NCI-H774 (cell line): ENCODE measurements at regions not wholly inside any gene's neighbourhood (a gene's known extent, or its start where the extent isn't known, plus 50 kb on each side); places are given as distances from the start of the nearest gene placed in this dataset.
"Not testable (repeated sequence)": the region's sequence is repeated elsewhere in the genome, so short reads cannot be mapped to it uniquely, and the experiment has no call there.

Experiments used
- DNase-seq: peaks from one replicate; lab custom pipeline; 2025; lab: John Stamatoyannopoulos, UW

- no peak for DNase-seq
Measured at GRCh38 chr1:78715181-78715661, 65.6 kb downstream of the IFI44 start.

DNA sequence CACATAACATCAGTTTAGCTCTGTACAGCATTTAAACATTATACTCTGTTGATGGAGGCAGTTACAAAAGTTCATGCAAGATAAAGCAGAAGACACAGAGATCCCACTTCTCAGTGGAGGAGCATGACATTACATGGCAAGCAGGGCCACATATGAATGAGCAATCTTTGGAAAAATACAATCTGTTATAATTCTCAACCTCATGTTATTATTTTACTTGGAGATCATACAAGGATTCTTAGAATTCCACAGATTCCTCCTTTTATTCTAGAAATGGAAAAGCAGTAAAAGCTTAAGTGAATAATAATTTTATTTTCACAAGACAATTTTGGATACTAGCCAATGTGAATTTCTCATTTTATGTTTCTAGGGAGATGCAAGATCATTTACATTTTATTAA, 66.6 kb downstream of the IFI44 start:
- DNase-seq, result no peak

DNA sequence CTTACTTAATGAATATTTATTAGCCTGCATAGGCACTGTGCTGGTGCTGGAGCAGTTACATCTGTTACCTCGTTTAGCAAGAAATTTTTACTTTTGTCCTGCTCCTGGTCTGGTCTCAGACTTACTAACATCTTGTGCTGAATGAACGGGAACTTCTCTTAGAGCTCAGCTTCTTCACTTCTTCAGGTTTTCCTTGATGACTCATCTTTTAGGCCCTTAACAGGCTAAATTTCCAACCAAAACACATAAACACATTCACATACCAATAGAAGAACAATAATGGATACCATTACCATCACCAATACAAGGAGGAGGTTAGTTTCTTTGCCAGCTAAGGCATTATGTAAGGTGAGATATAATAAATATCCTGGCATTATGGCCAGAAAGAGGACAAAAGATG, 68.9 kb downstream of the IFI44 start:
- no peak for DNase-seq

DNA sequence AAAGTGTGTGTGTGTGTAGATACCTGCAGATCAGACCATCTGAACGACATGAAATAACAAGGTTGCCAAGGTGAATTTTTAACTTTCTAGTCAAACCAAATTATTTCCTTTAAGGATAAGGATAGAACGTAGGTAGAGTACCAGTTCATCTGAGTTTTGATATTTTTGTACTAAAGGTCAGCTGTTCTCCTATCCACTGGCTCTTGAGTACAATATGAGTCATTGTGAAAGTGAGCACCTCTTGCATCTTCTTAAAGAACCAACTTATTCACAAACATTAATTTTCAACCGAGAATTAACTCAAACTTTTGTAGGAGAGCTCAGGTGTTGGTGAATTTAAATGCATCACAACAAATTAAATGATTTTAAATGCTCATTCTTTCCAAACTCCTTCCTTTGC, 71.5 kb downstream of the IFI44 start:
- DNase-seq, result no peak

DNA sequence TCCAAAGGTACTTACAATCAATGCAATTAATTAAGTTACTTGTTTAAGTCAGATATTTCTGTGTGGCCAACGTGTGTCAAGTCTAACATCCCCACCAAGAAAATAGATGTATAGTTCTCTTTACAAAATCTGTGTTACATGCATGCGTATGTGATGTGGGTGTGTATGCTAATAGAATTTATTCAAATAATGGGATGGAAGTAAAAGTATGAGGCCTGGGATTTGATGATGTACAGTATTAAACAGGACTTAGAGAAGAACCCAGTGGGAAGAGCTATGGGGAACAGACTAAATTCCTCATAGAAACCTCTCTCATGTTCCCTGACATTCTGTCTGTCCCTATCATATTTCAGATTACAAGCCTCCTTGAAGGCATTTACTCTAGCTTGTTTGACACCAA, 72.5 kb downstream of the IFI44 start:
- DNase-seq, result no peak

DNA sequence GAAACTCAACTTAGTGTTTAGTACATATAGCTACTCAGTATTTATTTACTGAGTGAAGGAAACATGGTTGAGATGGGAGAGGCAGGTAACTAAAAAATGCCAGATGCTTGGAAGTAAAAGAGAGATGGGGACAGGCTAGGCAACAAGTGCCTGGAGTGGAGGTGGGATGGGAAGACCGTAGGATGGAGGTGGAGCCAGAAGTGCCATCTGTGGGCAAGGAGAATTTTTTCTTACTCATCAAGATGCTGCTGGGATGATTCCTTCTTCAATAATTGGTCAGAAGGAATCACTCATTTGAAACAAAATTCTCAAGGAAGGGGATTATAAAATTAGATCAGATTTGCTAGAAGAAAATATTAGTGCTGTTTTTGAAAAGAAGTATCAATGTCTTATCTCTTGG, 72.9 kb downstream of the IFI44 start:
- DNase-seq, result no peak

GRCh38 chr1:78722947-78723346, 73.3 kb downstream of the IFI44 start:
- DNase-seq, result no peak

DNA sequence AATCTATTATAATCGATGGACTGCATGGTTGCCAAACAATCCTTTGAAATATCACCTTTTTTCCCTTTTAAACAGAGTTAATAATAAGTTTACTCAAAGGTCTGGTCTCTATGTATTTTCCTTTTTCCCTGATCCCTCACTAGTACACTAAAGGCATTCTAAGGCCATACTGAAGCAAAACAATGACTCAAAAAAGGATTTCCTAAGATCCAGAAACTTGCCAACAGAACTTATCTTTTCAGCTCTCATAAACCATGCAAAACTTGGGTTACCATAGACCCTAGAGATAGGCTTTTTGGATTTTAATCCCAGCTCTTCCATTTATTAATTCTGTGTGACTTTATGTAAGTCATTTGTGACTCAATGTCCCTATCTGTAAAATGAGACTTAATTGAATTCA, 77.1 kb downstream of the IFI44 start:
- DNase-seq, result no peak

DNA sequence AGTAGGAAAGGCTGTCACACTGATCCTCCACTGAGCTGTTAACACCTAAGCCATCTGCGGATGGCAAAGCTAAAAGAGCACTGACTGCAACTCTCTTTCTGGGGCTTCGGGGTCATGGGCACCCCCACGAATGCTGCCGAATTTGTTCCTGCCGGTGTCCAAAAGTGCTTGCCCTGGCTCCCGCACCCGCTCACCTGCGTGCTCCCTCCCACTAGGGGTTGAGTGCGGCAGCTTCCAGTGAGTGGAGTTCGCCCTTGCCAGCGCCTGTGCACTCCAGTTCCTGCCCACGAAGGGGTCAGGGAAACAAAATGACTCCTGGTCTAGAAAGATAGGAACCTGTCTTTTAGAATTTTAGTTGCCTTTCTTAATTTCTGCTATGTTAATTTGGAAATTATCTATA, 78.7 kb downstream of the IFI44 start:
- no peak for DNase-seq

DNA sequence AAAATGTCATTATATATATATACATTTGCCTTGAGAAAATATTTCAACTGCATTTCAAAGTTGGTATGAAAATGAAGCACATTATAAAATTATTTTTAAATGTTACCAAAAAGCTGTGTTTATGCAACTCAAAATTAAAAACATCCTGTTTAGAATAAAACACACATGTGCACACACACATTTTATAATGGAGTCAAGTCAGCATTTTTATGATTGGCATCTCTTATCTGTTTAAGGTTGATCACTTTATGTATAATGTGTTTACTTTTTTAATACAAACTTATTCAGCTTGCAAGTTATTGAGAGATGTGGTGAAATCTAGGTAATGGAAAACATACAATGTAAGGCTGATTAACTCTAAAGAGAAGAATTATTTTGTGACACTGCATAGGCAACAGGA, 80.4 kb downstream of the IFI44 start:
- no peak for DNase-seq

DNA sequence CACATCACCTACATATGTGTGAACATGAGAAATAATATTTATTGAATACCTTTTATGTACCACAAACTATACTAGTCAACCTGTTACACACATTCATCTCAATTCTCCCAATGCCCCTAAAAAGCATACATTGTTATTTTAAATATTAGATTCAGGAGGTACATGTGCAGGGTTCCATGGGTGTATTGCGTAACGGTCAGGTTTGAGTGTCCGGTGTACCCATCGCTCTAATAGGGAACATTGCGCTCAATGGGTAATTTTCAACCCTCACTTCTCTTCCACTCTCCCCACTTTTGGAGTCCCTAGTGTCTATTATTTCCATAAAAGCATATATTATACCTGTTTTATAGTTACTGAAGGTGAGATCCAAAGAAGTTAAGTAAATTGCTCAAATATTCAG, 82.0 kb downstream of the IFI44 start:
- no peak for DNase-seq

DNA sequence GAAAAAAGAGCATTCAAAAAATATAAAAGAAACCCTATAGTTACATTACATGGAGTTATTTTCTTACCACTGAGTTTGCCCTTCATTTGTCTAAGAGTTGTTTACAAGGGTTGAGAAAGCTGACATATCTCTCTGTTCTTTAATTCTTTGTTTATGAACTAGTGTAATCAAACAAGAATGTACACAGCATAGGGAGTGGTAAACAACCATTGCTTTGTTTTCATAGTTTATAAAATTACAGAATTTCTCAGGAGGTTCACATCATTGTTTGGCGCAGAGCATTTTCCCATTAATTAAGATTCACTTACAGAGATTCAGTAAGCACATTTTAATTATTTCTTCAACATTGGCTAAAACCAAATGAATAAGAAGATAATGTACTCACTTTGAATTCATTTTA, 87.6 kb downstream of the IFI44 start:
- DNase-seq, result no peak

DNA sequence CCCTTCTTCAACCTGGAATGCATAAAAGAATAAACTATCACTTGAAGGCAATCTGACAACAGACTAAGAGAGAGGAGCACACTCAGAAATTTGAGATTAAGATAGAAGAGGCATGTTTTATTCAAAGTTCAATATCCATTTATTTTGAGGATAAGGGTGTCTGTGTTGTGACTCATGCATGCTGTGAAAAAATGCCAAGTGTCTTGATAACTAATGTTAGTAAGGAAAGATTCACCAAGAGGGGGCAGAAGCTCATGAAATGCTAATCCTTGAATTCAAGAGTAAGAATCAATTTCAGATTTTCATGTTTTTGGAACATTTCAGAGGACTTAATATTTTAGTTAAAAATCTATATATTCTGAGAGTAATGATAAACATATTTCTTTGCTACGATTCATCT, 94.0 kb downstream of the IFI44 start:
- DNase-seq, result no peak

DNA sequence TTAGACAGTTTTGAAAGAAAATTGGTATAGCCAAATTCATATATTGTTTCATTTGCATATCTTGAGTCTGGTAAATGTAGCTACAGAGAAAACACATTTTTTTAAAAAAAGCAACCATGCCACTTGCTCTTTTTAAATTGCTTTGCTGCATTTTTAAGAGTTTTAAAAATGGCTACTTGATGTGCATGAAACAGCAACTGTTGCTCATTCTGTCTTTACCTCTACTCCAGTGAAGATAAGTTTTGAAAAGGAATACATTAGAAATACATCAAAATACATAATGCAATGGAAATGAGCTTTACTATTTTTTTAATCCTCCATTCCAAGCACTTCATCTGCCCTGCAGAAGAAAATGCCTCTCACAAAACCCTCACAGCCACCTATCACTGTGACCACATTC, 95.5 kb downstream of the IFI44 start:
- no peak for DNase-seq

DNA sequence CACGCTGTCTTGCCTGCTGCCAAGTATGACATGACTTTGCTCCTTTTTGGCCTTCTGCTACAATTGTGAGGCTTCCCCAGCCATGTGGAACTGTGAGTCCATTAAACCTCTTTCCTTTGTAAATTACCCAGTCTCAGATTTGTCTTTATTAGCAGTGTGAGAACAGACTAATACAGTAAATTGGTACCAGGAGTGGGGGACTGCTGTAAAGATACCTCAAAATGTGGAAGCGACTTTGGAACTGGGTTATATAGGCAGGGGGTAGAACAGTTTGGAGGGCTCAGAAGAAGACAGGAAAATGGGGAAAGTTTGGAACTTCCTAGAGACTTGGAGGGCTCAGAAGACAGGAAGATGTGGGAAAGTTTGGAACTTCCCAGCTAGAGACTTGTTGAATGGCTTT, 104.0 kb downstream of the IFI44 start:
- not testable (repeated sequence) for DNase-seq

- DNase-seq, result no peak
Measured at GRCh38 chr1:78755986-78756385, 106.4 kb downstream of the IFI44 start.

DNA sequence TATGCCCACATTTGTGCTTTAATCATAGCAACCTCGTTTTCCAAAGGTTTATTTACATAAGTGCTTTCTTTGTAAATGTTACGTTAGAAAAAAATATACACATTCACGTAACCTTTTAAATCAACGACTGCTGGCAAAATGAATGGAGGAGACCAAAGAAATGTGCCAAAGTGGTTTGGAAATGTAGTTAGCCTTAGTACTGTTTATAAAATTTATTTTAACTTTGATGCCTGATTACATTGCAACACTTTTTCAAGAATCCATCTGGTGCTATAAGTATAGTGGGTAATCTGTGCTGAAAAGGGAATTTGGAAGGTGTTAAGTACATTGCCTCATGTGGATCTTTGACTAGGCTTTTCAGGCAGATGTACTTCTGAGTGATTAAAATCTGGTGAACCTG, 108.9 kb downstream of the IFI44 start:
- no peak for DNase-seq

DNA sequence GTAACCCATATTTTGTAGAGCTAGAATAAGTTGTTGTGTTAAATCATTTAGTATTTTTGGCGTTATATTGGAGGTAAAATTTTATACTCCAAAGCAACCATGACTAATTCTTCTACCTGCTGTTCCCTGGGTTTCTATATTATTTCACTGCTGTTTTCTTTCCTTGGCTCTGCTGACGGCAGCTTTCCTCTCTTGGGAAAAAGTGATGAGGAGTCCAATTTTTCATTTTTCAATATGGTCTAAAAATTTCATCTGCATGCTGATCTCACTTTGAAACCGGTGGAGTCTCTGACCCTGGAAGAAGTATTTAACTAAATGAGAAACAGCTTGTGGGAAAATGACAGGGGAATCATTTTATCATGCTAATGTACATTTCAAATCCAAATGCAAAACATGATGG, 110.2 kb downstream of the IFI44 start:
- no peak for DNase-seq

DNA sequence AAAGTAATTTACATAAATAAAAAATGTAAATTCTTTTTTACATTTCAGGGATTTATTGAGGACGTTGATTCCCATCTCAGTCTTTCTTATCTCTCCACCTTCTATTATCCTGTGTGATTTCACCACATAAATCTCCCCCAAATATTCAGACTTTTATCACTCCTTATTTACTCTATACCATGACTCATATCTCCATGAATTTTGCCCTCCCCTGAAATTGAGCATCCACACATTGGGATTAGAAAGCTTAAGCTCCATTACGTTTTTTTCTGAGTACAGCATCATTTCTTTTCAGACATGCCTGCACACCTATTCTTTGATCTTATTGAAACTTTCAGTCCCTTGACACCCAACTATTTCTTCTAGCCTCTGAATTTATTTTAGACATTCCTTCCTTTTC, 111.2 kb downstream of the IFI44 start:
- no peak for DNase-seq

DNA sequence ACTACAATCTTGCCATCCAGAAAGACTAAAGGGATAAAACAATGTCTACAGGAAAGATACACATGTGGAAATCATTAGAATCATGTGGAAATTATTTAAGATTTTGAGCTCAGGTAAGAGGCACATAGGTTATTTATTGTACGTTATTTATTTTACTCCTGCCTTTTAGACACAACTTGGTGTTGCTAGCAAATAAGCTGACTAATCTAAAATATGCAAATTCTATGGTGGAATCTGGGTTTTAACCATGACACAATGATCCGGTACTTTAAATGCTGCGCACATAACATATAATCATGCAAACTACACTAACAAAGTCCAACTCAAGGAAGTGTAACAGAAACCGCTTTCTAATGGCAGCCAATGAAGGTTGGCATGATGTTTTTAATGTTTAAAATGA, 112.5 kb downstream of the IFI44 start:
- no peak for DNase-seq

DNA sequence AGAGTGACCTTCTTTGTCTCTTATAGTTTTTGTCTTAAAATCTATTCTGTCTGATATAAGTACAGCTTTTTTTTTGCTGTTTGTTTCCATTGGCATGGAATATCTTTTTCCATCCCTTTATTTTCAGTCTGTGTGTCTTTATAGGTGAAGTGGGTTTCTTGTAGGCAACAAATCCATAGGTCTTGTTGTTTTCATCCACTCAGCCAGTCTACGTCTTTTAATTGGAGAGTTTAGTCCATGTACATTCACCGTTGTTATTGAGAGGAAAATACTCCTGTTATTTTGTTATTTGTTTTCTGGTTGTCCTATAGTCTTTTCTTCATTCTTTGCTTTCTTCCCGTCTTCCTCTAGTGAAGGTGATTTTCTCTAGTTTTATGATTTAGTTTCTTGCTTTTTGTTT, 115.9 kb downstream of the IFI44 start:
- no peak for DNase-seq

DNA sequence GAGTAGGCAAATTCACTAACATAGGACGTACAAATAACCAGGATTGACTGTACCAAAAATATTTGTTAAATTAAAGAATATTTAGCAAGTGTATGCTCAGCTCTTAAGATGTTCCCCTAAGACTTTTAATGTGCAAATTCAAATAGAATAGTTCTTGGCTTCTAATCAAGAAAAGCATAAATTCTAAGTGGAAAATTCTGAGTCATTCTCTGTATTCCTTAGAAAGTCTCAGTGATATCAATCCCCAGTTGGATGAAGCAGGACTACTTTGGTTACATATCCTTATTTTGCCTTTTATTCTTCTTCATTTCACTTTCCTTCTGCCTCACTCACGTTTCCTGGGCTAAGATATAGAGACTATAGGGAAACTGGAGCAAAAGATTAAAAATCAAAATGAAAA, 130.2 kb downstream of the IFI44 start:
- no peak for DNase-seq

DNA sequence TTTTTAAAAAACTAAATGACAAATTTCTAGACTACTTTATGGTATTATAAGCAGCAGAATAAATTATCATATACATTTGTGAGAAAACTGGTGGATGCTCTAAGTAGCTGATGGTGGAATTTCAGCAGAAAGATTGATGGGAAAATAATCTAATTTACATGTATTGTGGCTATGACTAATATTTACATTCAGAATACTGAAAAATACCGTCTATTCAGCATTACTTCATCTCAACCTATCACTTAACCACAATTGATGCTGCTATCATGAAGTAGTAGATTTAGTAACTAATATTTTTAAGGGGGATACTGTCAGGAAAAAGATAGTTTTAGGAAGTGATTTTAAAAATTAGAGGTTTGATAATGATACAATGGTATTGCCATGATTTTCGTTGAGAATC, 137.9 kb downstream of the IFI44 start:
- DNase-seq, result no peak

- DNase-seq, result no peak
Measured at GRCh38 chr1:78790174-78790573, 140.5 kb downstream of the IFI44 start.

GRCh38 chr1:78792756-78793155, 143.1 kb downstream of the IFI44 start:
- no peak for DNase-seq
